ENCODE measurements at regions not wholly inside any gene's neighbourhood (a gene's known extent, or its start where the extent isn't known, plus 50 kb on each side); places are given as distances from the start of the nearest gene placed in this dataset.

GRCh38 chr10:123555616-123556015 lies 110.5 kb upstream of the GPR26 start:
- ATAC-seq (ENCODE audit: insufficient read depth, low read depth) (no peak), DNase-seq (no peak)
- no peaks in the 10 kb centered on the region for H3K79me2 ChIP-seq (ENCODE audit: insufficient read depth, low read length)
- no peak overlapping the region for H3K4me2 ChIP-seq (ENCODE audit: insufficient read depth, low read length)
- H3K9me3 ChIP-seq (ENCODE audit: insufficient read depth, low read length, severe bottlenecking) = no peaks in the 10 kb centered on the region
- H3K27ac ChIP-seq (ENCODE audit: low read length) = no peak overlapping the region
- H3K4me3 ChIP-seq (ENCODE audit: low read depth in 1 of 2, low read length in 2 of 2) = no peak overlapping the region
- no peaks in the 10 kb centered on the region for H3K4me1 ChIP-seq (ENCODE audit: insufficient read depth, low read length)
- no peaks in the 10 kb centered on the region; the same call in 1 of the 2 replicates for H4K20me1 ChIP-seq (ENCODE audit: insufficient read depth, low read length)
- TF ChIP-seq CTCF (IDR thresholded peaks at IDR 0.05; ENCODE audit: borderline replicate concordance, extremely low read depth, low read length, poor library complexity, severe bottlenecking) (no peak), EZH2 (IDR thresholded peaks at IDR 0.05; ENCODE audit: borderline replicate concordance, low read depth, low read length, severe bottlenecking) (no peak)
- H2AFZ ChIP-seq (ENCODE audit: low read depth, low read length) = no peak overlapping the region
- H3K36me3 ChIP-seq (ENCODE audit: insufficient read depth, low read length) = no peaks in the 10 kb centered on the region
- no peak overlapping the region for H3K9ac ChIP-seq (ENCODE audit: low read depth, low read length)
- H3K27me3 ChIP-seq (ENCODE audit: insufficient read depth, low read length, poor library complexity) = no peaks in the 10 kb centered on the region

GRCh38 chr10:123556049-123556448 lies 110.1 kb upstream of the GPR26 start:
- DNase-seq (no peak), ATAC-seq (ENCODE audit: insufficient read depth, low read depth) (no peak)
- Histone ChIP-seq H3K4me3 (ENCODE audit: low read depth in 1 of 2, low read length in 2 of 2) (no peak overlapping the region), H3K9ac (ENCODE audit: low read depth, low read length) (no peak overlapping the region), H3K36me3 (ENCODE audit: insufficient read depth, low read length) (no peaks in the 10 kb centered on the region), H3K4me2 (ENCODE audit: insufficient read depth, low read length) (no peak overlapping the region), H3K4me1 (ENCODE audit: insufficient read depth, low read length) (no peaks in the 10 kb centered on the region), H4K20me1 (ENCODE audit: insufficient read depth, low read length) (no peaks in the 10 kb centered on the region; the same call in 1 of the 2 replicates), H3K27me3 (ENCODE audit: insufficient read depth, low read length, poor library complexity) (no peaks in the 10 kb centered on the region), H3K9me3 (ENCODE audit: insufficient read depth, low read length, severe bottlenecking) (no peaks in the 10 kb centered on the region), H3K79me2 (ENCODE audit: insufficient read depth, low read length) (no peaks in the 10 kb centered on the region), H3K27ac (ENCODE audit: low read length) (no peak overlapping the region), H2AFZ (ENCODE audit: low read depth, low read length) (no peak overlapping the region)
- TF ChIP-seq EZH2 (IDR thresholded peaks at IDR 0.05; ENCODE audit: borderline replicate concordance, low read depth, low read length, severe bottlenecking) = no peak
- TF ChIP-seq CTCF (IDR thresholded peaks at IDR 0.05; ENCODE audit: borderline replicate concordance, extremely low read depth, low read length, poor library complexity, severe bottlenecking) = no peak

GRCh38 chr10:123556736-123557135 lies 109.4 kb upstream of the GPR26 start:
- Histone ChIP-seq H3K4me3 (ENCODE audit: low read depth in 1 of 2, low read length in 2 of 2) (no peak overlapping the region), H2AFZ (ENCODE audit: low read depth, low read length) (no peak overlapping the region), H3K79me2 (ENCODE audit: insufficient read depth, low read length) (no peaks in the 10 kb centered on the region), H3K27ac (ENCODE audit: low read length) (no peak overlapping the region), H3K9ac (ENCODE audit: low read depth, low read length) (no peak overlapping the region), H3K4me1 (ENCODE audit: insufficient read depth, low read length) (no peaks in the 10 kb centered on the region), H3K4me2 (ENCODE audit: insufficient read depth, low read length) (no peak overlapping the region), H3K9me3 (ENCODE audit: insufficient read depth, low read length, severe bottlenecking) (no peaks in the 10 kb centered on the region), H4K20me1 (ENCODE audit: insufficient read depth, low read length) (no peaks in the 10 kb centered on the region; the same call in 1 of the 2 replicates), H3K27me3 (ENCODE audit: insufficient read depth, low read length, poor library complexity) (no peaks in the 10 kb centered on the region), H3K36me3 (ENCODE audit: insufficient read depth, low read length) (no peaks in the 10 kb centered on the region)
- no peak for TF ChIP-seq EZH2 (IDR thresholded peaks at IDR 0.05; ENCODE audit: borderline replicate concordance, low read depth, low read length, severe bottlenecking)
- no peak for TF ChIP-seq CTCF (IDR thresholded peaks at IDR 0.05; ENCODE audit: borderline replicate concordance, extremely low read depth, low read length, poor library complexity, severe bottlenecking)
- no peak for DNase-seq
- ATAC-seq (ENCODE audit: insufficient read depth, low read depth) = no peak

Data from DND-41 (cell line).